Endothelial cell of umbilical vein (primary cell): ENCODE measurements at regions not wholly inside any gene's neighbourhood (a gene's known extent, or its start where the extent isn't known, plus 50 kb on each side); places are given as distances from the start of the nearest gene placed in this dataset.

Experiments used
- CTCF ChIP-seq, 2 donors: IDR thresholded peaks; 1 replicate in 1 of 2; 2 replicates in 1 of 2; pipeline ENCODE4 v1.5.1; 2011; ENCODE audit warnings: low read length in 2 of 2, mild to moderate bottlenecking in 2 of 2, moderate library complexity in 2 of 2, control low read depth in 1 of 2, inconsistent platforms in 1 of 2, low read depth in 1 of 2; ENCODE audit not compliant: insufficient read depth in 1 of 2; ENCODE audit errors: extremely low read depth in 1 of 2
- EZH2 ChIP-seq: IDR thresholded peaks from 2 replicates; pipeline ENCODE4 v1.6.1; 2012; ENCODE audit warnings: borderline replicate concordance, low read depth, mild to moderate bottlenecking, moderate library complexity, low read length, inconsistent platforms; ENCODE audit not compliant: severe bottlenecking
- FOS ChIP-seq: IDR thresholded peaks from 2 replicates; pipeline ENCODE4 v1.6.1; 2011; ENCODE audit warnings: mild to moderate bottlenecking, low read length, moderate library complexity, borderline replicate concordance; ENCODE audit not compliant: insufficient read depth
- GATA2 ChIP-seq: IDR thresholded peaks from 2 replicates; pipeline ENCODE4 v1.7.0; 2011; ENCODE audit warnings: low read depth, mild to moderate bottlenecking, moderate library complexity, mixed read lengths, low read length; ENCODE audit not compliant: insufficient read length, insufficient read depth
- JUN ChIP-seq: IDR thresholded peaks from 2 replicates; pipeline ENCODE4 v1.6.1; 2011; ENCODE audit warnings: borderline replicate concordance, low read depth; ENCODE audit not compliant: insufficient read length, insufficient read depth
- MYC ChIP-seq: IDR thresholded peaks from one replicate; pipeline ENCODE4 v1.6.1; 2011; ENCODE audit warnings: mild to moderate bottlenecking, low read depth, low read length
- POLR2A ChIP-seq: IDR thresholded peaks from 2 replicates; pipeline ENCODE4 v1.6.1; 2012; ENCODE audit warnings: low read depth, mild to moderate bottlenecking, control low read depth, low read length
- POLR2AphosphoS5 ChIP-seq: IDR thresholded peaks from 2 replicates; pipeline ENCODE4 v1.6.1; 2012; ENCODE audit warnings: low read depth, mild to moderate bottlenecking, control low read depth, low read length, moderate library complexity; ENCODE audit not compliant: insufficient read depth
- TF ChIP-seq, protein P1 (sequence below): IDR thresholded peaks from 2 replicates; pipeline ENCODE4 v1.6.1; 2011; ENCODE audit not compliant: insufficient read depth, insufficient read length

- TF ChIP-seq POLR2A: no peak
- no peak for TF ChIP-seq CTCF (IDR thresholded peaks at IDR 0.05; ENCODE audit: extremely low read depth in 1 of 2, insufficient read depth in 1 of 2, low read depth in 1 of 2, low read length in 2 of 2)
- no peak for TF ChIP-seq EZH2
- no peak for TF ChIP-seq POLR2AphosphoS5
- no peak for TF ChIP-seq GATA2
- no peak for TF ChIP-seq MYC
- TF ChIP-seq JUN: no peak
- TF ChIP-seq, protein P1, sequence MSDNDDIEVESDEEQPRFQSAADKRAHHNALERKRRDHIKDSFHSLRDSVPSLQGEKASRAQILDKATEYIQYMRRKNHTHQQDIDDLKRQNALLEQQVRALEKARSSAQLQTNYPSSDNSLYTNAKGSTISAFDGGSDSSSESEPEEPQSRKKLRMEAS: no peak
- TF ChIP-seq FOS: no peak
Observed at GRCh38 chr12:88746386-88746785, 166.1 kb upstream of the KITLG start.
